ENCODE measurements at regions not wholly inside any gene's neighbourhood (a gene's known extent, or its start where the extent isn't known, plus 50 kb on each side); places are given as distances from the start of the nearest gene placed in this dataset.

DNA sequence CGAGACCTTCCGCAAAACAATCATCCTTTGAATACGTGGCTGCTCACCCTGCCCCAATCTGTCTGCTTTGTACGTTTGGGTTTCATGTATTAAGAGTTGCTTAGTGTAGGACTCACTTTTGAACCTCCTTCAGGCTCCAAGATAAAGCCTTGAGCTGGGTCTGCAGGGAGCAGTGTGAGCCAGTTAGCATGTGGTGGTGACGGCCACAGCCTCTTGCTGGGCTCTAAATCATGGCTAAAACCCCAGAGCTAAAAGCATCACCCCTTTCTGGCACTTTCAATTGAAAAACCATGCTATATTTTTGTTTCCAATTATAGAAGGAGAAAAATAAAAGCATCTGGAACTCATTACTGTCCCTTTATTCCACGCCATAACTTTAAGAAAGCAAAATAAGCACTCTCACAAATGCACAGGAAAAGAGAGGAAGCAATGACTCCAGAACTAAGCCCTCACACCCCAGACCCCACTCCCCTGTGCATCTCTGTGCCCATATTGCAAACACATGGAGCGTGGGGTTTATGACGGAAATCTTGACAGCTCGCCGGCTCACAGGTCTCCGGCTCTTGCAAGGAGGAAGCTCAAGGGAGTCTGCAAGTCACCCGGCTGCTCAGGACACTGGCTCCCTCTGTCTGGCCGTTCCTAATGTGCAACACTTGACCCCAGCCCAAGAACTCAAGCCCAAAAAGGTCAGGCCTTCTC lies 135.5 kb downstream of the MIS18A start:
- TF ChIP-seq, protein P1, sequence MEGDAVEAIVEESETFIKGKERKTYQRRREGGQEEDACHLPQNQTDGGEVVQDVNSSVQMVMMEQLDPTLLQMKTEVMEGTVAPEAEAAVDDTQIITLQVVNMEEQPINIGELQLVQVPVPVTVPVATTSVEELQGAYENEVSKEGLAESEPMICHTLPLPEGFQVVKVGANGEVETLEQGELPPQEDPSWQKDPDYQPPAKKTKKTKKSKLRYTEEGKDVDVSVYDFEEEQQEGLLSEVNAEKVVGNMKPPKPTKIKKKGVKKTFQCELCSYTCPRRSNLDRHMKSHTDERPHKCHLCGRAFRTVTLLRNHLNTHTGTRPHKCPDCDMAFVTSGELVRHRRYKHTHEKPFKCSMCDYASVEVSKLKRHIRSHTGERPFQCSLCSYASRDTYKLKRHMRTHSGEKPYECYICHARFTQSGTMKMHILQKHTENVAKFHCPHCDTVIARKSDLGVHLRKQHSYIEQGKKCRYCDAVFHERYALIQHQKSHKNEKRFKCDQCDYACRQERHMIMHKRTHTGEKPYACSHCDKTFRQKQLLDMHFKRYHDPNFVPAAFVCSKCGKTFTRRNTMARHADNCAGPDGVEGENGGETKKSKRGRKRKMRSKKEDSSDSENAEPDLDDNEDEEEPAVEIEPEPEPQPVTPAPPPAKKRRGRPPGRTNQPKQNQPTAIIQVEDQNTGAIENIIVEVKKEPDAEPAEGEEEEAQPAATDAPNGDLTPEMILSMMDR (IDR thresholded peaks at IDR 0.05; ENCODE audit: insufficient read depth, low read depth, low read length): no peak
- TF ChIP-seq EZH2 (IDR thresholded peaks at IDR 0.05; ENCODE audit: insufficient read depth, low read length): no peak
